ENCODE measurements at regions not wholly inside any gene's neighbourhood (a gene's known extent, or its start where the extent isn't known, plus 50 kb on each side); places are given as distances from the start of the nearest gene placed in this dataset.

GRCh38 chr14:58947814-58948445, 240.5 kb upstream of the DAAM1 start:
- Histone ChIP-seq H3K79me2 (ENCODE audit: insufficient read depth, low read length) (no peaks in the 10 kb centered on the region), H2BK120ac (ENCODE audit: low read depth, low read length, poor library complexity, severe bottlenecking) (no peak overlapping the region), H2BK15ac (ENCODE audit: low read depth, low read length) (no peak overlapping the region), H3K56ac (ENCODE audit: insufficient read length, low read depth, low read length) (no peak overlapping the region), H2BK5ac (ENCODE audit: insufficient read length, low read length) (no peak overlapping the region), H4K8ac (replicated peaks; ENCODE audit: insufficient read length, low read depth, low read length) (no peak overlapping the region), H3K23me2 (ENCODE audit: insufficient read length, low read depth, low read length, poor library complexity, severe bottlenecking) (no peaks in the 10 kb centered on the region), H2AFZ (ENCODE audit: low read length) (no peak overlapping the region), H3K9ac (ENCODE audit: extremely low read depth, insufficient read length, low read length) (no peak overlapping the region), H3K27me3 (ENCODE audit: insufficient read depth, low read length) (no peaks in the 10 kb centered on the region), H4K20me1 (ENCODE audit: control insufficient read depth, insufficient read depth, insufficient read length) (no peaks in the 10 kb centered on the region), H3K79me1 (ENCODE audit: insufficient read depth, low read depth, low read length, poor library complexity, severe bottlenecking) (no peaks in the 10 kb centered on the region), H3K18ac (ENCODE audit: insufficient read length, low read depth, low read length) (no peak overlapping the region), H3K4ac (ENCODE audit: low read depth, low read length) (no peak overlapping the region), H3T11ph (ENCODE audit: low read length) (no peak overlapping the region), H2AK5ac (ENCODE audit: insufficient read length, low read length) (no peak overlapping the region), H3K4me1 (ENCODE audit: insufficient read depth, low read length) (peaks cover 2% of the 10 kb centered on the region; the same call in 1 of the 2 replicates), H2BK20ac (ENCODE audit: low read depth, low read length, poor library complexity, severe bottlenecking) (no peak overlapping the region), H4K5ac (ENCODE audit: insufficient read length, low read depth, low read length) (no peak overlapping the region), H4K91ac (ENCODE audit: insufficient read length, low read depth, low read length) (no peak overlapping the region), H3K9me3 (ENCODE audit: control insufficient read depth, low read depth, low read length) (no peaks in the 10 kb centered on the region), H3K4me2 (ENCODE audit: insufficient read depth, insufficient read length, low read length) (no peak overlapping the region), H2BK12ac (ENCODE audit: insufficient read length, low read depth, low read length) (no peak overlapping the region), H3K23ac (ENCODE audit: insufficient read length, low read depth, low read length) (no peak overlapping the region), H3K14ac (ENCODE audit: insufficient read depth, low read length) (no peak overlapping the region), H3K27ac (ENCODE audit: insufficient read length, low read depth, low read length) (no peak overlapping the region)
- TF ChIP-seq CTCF (conservative IDR thresholded peaks at IDR 0.05), result peak; percentile 59; the same call in 2 of the 3 replicates
- Mint-ChIP-seq H3K27me3 (ENCODE audit: low read depth) (no peaks in the 10 kb centered on the region), H3K9me3 (peaks cover 3 to 9% of the 10 kb centered on the region in 2 experiments; a peak in 2 of 5 replicates), H3K36me3 (ENCODE audit: insufficient read depth in 1 of 3, low read depth in 3 of 3) (peaks cover 0 to 3% (median 0%) of the 10 kb centered on the region in 3 experiments; a peak in 1 of 7 replicates), H3K4me3 (no peak overlapping the region), H3K4me1 (peaks cover 7 to 14% of the 10 kb centered on the region in 2 experiments), H3K27ac (no peak overlapping the region)
- DNase-seq, result peak; percentile 55
- no CpG with 5 or more reads among the region's 4 CpGs for WGBS (ENCODE audit: extremely low coverage, insufficient read length, low lambda C conversion rate)
